ENCODE measurements at regions not wholly inside any gene's neighbourhood (a gene's known extent, or its start where the extent isn't known, plus 50 kb on each side); places are given as distances from the start of the nearest gene placed in this dataset.
"Not testable (repeated sequence)": the region's sequence is repeated elsewhere in the genome, so short reads cannot be mapped to it uniquely, and the experiment has no call there.

GRCh38 chr1:157407917-157408525 is 144.3 kb downstream of the FCRL5 start:
- no peak for DNase-seq

- DNase-seq = no peak
These were observed 144.9 kb downstream of the FCRL5 start for GRCh38 chr1:157407367-157407766.

- DNase-seq = no peak
These were observed 146.7 kb downstream of the FCRL5 start for GRCh38 chr1:157405662-157406061.

DNA sequence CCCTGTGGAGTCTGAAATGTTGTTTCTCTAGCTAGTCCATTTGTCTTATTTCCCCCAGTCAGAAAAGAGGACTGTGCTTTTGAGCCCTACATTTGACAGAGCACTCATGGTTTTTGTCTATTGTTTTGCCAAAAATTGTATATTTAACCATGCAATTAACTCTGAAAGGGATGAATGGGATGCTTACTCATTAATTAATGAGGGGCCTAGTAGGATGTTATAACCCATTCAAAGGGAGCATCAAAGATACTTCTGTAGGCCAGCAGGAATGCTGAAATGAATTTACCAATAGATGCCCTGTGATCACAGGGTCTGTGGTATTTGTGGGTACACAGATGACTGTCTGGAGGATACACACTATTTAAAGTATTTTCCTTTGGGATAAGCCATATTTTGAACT is 147.7 kb downstream of the FCRL5 start:
- DNase-seq = no peak

GRCh38 chr1:157404063-157404501 is 148.2 kb downstream of the FCRL5 start:
- DNase-seq = no peak

- DNase-seq = no peak
These were observed 148.7 kb downstream of the FCRL5 start for GRCh38 chr1:157403608-157404007.

DNA sequence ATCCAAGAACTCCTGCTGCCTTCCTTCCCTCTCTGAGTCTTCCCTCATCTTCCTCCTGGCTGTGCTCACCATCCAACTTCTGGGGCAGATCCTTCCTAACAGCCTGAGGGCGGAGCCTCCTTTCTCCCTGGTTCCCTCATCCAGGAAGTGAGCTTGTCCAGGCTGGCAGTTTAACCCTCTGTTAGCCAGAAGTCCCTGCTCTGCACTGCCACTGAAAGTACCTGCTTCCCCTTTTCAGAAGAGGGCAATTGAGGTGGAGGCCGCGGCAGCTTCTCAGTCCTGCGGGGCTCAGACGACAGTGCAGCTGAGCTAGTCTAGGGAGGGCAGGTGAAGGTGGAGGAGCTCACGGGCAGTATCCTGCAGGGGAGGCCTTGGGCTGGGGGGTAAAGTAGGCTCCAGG is 149.1 kb downstream of the FCRL5 start:
- no peak for DNase-seq

GRCh38 chr1:157400766-157401165 is 151.5 kb downstream of the FCRL5 start:
- no peak for DNase-seq

DNA sequence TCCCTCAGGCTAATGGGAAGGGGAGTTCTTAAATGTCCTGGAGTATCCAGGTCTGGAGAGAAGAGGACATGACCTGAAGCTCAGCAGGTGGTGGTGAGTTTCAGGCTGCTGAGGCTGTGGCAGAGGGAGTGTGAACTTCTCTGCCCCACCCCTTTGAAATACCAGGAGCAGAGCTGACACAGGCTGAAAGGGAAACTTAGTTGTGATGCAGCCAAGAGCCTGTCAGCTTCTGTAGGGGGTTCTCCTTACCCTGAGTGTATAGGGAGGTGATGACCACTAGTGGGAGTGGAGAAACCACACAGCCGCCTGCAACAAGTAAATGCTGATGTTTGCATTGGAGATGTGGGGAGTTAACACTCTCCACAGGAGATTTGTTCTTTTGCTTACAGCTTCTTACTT is 152.3 kb downstream of the FCRL5 start:
- DNase-seq = no peak

GRCh38 chr1:157399343-157399983 is 152.9 kb downstream of the FCRL5 start:
- no peak for DNase-seq

- peak; percentile 57 for DNase-seq
These were observed 161.7 kb downstream of the FCRL5 start for GRCh38 chr1:157390651-157391050.

DNA sequence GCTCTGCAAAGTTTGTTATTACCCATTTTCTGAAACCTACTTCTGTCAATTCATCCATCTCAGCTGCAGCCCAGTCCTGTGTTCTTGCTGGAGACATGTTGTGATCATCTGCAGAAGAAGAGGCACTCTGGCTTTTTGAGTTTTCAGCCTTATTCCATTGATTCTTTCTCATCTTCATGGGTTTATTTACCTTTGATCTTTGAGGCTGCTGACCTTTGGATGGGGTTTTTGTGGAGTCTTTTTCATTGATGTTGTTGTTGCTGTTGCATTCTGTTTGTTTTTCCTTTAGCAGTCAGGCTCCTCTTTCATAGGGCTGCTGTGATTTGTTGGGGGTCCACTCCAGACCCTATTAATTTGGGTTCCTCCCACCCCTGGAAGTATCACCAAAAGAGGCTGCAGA is 164.3 kb downstream of the FCRL5 start:
- no peak for DNase-seq

DNA sequence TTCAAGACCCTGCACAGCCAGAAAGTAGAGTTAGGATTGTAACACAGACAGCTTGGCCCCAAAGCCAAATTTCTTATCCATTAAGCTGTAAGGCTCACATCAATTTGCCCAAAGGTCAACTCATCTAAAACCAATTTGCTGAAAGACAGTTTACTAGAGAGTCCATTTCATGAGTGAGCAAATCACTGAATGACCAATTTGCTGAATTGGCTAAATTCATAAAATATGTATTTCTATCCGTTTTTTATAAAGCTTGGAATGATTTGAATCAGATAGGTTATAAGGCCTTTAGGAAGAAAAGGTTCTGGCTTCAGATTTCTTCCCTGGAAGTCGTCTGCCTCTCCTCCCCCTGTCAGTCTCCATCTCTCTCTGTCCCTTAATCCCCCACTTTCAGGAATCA is 168.1 kb downstream of the FCRL5 start:
- DNase-seq = no peak

DNA sequence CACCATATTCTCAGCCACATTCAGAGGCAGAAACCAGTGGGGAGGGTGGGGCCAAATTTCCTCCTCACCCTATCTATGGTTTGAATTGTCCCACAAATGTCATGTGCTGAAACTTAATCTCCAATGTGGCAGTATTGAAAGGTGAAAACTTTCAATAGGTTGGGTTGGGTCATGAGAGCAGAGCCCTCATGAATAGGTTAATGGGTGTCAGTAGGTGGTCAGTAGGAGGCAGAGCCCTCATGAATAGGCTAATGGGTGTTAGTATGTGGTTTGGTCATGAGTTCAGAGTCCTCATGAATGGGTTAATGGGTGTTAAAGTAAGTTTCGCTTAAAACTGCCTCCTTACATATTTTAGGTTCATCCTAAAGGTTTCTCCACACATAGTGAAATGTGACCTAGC is 170.0 kb downstream of the FCRL5 start:
- DNase-seq = no peak

GRCh38 chr1:157380523-157380922 is 171.8 kb downstream of the FCRL5 start:
- DNase-seq = no peak

DNA sequence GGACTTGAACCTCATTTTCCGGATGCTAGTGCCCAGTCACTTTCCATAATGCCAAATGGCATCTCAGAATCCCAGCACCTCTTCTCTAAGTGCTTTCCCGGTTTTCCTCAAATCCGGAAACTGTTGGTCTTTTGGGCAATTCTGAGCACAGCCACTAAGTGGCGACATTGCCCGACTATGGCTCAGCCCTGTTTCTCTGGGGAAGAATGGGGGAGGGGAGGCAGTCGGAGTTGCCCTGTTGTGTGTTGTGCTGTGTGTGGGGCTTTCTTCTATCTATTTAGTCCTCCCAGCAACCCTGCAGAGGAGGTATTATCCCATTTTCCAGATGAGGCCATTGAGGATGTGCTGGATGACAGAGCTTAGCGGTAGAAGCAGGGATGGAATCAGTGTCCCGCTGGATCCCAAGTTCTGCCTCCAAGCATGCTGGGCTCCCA is 175.0 kb downstream of the FCRL5 start:
- DNase-seq = peak; percentile 65

GRCh38 chr1:157376681-157377080 is 175.6 kb downstream of the FCRL5 start:
- peak; percentile 42 for DNase-seq

DNA sequence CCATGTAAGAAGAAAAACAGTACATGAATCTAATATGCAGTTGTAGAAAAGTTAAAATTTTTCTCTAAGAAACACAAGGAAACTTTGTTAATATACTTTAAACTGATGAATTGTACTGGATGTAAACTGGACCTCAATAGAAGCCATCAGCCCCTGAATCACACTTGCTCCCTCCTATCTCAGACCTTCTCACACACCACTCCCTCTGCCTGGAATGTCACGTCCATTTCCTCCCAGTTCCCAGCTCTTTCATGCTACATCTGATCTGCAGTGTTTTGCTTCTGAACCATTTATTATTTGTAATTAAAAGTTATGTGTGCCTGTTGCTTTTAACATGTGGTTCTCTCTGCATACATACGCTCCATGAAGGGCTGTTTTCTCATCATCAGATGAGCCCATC is 180.0 kb downstream of the FCRL5 start:
- not testable (repeated sequence) for DNase-seq

DNA sequence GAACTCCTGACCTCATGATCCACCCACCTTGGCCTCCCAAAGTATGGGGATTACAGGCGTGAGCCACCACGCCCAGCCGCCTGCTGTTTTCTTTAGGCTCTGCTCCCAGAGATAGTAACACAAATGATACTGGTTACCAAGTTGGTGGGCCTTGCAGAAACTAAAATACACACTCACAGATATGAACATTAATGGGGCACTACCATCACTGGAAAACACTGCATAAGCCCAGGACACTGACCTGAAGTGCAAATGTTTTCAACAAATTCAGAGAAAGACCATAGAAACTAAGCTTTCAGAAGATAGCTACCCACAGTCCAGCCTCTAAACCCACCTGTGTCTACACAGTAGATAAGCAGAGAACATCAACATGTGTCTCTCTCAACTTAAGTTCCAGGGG is 180.5 kb downstream of the FCRL5 start:
- DNase-seq = no peak

DNA sequence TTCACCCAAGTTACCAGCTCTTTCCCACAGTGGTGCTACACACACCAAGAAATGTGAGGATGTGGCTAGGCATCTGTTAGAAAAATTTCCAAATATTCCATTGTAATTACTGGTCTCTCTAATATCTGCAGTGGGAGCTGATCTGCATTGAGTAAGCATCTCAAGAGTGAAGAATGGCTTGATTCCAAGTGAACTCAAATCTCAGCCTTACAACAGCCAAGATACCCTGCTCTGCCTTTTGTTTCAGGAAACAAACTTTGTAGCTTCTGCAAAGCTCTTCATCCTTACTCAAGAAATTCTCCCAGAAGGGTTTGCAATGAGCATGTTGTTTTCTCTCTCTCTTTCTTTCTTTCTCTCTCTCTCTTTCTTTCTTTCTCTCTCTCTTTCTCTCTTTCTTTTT is 181.1 kb downstream of the FCRL5 start:
- DNase-seq = no peak

GRCh38 chr1:157370698-157371097 is 181.6 kb downstream of the FCRL5 start:
- DNase-seq = no peak

DNA sequence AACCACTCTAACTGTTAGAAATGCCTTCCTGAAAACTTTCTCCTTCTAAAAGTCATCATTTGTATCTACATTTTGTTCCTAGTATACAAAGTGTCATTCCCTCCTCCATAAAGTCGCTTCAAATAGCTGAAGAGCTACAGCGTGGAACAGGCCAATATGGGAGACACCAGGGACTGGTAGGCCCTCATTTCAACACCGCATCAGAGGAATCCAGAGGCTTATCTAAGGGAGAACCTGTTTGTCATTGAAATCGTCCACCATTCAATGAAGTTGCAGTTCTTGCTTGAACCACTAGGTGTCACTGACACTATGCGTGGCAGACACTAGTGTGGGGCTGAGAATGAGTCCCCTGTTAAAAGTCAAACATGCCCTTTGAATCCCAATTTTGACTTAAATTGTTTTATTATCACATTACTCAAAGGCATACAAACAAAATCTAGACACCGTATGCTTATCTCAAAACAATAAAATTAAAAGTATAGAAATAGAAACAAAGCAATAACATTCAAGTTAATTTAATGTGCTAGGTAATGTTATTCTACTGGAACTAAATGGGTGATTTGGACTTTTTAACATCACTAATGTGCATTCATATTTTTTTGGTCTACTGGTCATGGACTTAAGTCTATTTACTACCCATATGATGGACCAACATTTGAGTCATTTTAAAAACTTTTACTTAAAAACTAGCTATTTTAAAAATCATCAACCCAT is 182.3 kb downstream of the FCRL5 start:
- DNase-seq = peak; percentile 21

DNA sequence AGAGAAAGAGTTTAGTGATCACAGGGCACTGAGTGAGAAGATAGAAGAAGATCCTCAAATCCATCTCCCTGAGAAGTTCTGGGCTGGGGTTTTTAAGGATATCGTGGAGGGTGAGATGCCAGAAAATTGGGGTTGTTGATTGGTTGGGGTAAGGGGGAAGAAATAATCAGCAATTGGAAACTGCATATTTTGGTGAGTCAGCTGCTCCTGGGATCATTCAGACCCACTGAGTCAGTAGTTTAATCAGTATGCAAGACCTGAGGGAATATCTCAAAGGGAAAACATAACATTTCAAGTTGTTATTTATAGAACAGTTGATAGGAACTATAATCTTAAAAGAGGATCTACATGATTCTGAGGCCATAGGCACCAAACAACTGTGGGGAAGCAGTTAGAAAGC is 183.4 kb downstream of the FCRL5 start:
- not testable (repeated sequence) for DNase-seq

DNA sequence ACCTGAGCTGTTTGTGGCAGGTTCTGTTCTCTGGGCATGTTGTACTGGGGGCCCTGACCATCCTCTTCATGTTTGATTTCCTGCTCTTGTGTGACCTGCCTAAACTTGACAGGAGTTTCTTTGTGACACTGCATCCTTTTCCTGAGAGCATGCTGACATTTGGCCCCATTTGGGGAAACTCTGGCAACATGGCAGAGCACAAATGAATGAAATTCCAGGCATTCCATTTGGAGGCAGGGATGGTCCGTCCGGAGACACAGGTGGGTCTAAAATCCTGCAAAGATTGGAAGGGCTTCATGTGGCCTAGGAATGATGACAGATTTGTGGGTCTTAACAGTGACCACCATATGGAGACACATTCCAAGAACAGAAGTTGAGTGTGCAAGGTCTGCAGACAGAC is 184.0 kb downstream of the FCRL5 start:
- no peak for DNase-seq
